ENCODE measurements at regions not wholly inside any gene's neighbourhood (a gene's known extent, or its start where the extent isn't known, plus 50 kb on each side); places are given as distances from the start of the nearest gene placed in this dataset.

DNA sequence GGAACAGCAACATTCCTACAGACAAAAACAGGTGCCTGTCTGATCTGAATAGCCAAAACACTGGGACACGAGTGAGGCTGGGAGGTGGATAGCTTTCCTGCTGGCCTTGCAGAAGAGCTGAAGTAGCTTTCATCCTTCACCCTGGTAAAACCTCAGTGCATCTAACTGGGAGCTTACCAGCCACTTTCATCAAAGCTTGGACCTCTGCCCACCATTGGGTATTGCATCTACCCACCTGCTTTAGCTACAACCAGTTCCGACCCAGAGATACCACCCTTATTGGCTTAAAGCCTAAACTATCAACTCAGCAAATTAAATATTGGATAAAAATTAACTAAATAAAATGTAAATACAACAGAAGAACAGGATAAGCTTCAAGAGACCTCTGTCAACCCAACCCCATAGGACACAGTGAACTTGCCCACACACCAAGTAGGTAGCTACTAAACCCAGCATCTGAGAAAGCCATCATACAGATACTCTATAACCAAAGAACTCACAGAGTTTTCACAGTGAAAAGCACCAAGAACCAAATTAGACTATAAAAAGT lies 866.3 kb downstream of the FSCB start:
- H3K36me3 Mint-ChIP-seq (ENCODE audit: insufficient read depth, unreplicated experiment), result no peaks in the 10 kb centered on the region
- intact Hi-C loops (cut with micrococcal nuclease; ENCODE audit: unreplicated experiment), result no loop called here
- TF ChIP-seq, protein P1, sequence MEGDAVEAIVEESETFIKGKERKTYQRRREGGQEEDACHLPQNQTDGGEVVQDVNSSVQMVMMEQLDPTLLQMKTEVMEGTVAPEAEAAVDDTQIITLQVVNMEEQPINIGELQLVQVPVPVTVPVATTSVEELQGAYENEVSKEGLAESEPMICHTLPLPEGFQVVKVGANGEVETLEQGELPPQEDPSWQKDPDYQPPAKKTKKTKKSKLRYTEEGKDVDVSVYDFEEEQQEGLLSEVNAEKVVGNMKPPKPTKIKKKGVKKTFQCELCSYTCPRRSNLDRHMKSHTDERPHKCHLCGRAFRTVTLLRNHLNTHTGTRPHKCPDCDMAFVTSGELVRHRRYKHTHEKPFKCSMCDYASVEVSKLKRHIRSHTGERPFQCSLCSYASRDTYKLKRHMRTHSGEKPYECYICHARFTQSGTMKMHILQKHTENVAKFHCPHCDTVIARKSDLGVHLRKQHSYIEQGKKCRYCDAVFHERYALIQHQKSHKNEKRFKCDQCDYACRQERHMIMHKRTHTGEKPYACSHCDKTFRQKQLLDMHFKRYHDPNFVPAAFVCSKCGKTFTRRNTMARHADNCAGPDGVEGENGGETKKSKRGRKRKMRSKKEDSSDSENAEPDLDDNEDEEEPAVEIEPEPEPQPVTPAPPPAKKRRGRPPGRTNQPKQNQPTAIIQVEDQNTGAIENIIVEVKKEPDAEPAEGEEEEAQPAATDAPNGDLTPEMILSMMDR (IDR thresholded peaks at IDR 0.05; ENCODE audit: insufficient read depth in 1 of 2, low read depth in 1 of 2, low read length in 1 of 2, severe bottlenecking in 1 of 2, unreplicated experiment in 1 of 2), result no peak
- CTCF ChIA-PET, result no interaction called here
- Histone ChIP-seq H3K4me1 (no peaks in the 10 kb centered on the region), H3K27me3 (replicated peaks; ENCODE audit: control insufficient read depth, insufficient read depth, low read length) (no peaks in the 10 kb centered on the region), H3K4me3 (ENCODE audit: low read depth, low read length) (no peak overlapping the region), H3K36me3 (ENCODE audit: control insufficient read depth, insufficient read depth, low read length) (no peaks in the 10 kb centered on the region), H3K9me3 (no peaks in the 10 kb centered on the region)
- POLR2A ChIA-PET, result no interaction called here
- no peak overlapping the region for H3K27ac Mint-ChIP-seq (ENCODE audit: unreplicated experiment)
- BruUV-seq (replicated peaks), result no TSS peak
- no peaks in the 10 kb centered on the region for H3K27me3 Mint-ChIP-seq (ENCODE audit: insufficient read depth, unreplicated experiment)
- H3K9me3 Mint-ChIP-seq (ENCODE audit: unreplicated experiment), result no peaks in the 10 kb centered on the region
- DNase-seq, result no peak
- H3K4me3 Mint-ChIP-seq (ENCODE audit: unreplicated experiment), result no peak overlapping the region
- no peaks in the 10 kb centered on the region for H3K4me1 Mint-ChIP-seq (ENCODE audit: low read depth, unreplicated experiment)

GRCh38 chr14:43625294-43625693 lies 881.8 kb downstream of the FSCB start:
- TF ChIP-seq, protein P1 (IDR thresholded peaks at IDR 0.05; ENCODE audit: insufficient read depth in 1 of 2, low read depth in 1 of 2, low read length in 1 of 2, severe bottlenecking in 1 of 2, unreplicated experiment in 1 of 2), result no peak
- no TSS peak for BruUV-seq (replicated peaks)
- Histone ChIP-seq H3K9me3 (no peaks in the 10 kb centered on the region), H3K4me1 (no peaks in the 10 kb centered on the region), H3K4me3 (ENCODE audit: low read depth, low read length) (no peak overlapping the region), H3K27me3 (replicated peaks; ENCODE audit: control insufficient read depth, insufficient read depth, low read length) (no peaks in the 10 kb centered on the region), H3K36me3 (ENCODE audit: control insufficient read depth, insufficient read depth, low read length) (no peaks in the 10 kb centered on the region)
- DNase-seq, result no peak
- no peaks in the 10 kb centered on the region for H3K4me1 Mint-ChIP-seq (ENCODE audit: low read depth, unreplicated experiment)
- POLR2A ChIA-PET, result no interaction called here
- no peaks in the 10 kb centered on the region for H3K27me3 Mint-ChIP-seq (ENCODE audit: insufficient read depth, unreplicated experiment)
- CTCF ChIA-PET, result no interaction called here
- no peak overlapping the region for H3K4me3 Mint-ChIP-seq (ENCODE audit: unreplicated experiment)
- intact Hi-C loops (cut with micrococcal nuclease; ENCODE audit: unreplicated experiment), result no loop called here
- no peak overlapping the region for H3K27ac Mint-ChIP-seq (ENCODE audit: unreplicated experiment)
- H3K9me3 Mint-ChIP-seq (ENCODE audit: unreplicated experiment), result no peaks in the 10 kb centered on the region
- H3K36me3 Mint-ChIP-seq (ENCODE audit: insufficient read depth, unreplicated experiment), result no peaks in the 10 kb centered on the region

DNA sequence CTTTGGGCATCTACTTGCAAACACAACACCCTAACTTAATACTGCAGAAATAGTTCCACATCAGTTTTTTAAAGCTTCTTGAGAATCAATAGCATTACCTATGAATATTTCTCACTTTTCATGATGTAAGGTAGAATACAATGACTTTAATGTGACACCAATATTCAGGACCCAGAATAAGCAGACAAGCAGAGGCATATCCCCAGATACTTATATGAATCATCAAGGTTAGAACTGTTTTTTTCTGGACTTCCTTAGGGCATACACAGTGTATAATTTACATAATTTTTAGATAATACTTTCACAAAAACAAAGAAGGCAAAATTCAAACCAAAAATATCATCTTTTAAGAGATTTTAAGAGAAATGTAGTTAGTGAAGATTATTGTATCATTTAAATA lies 885.8 kb downstream of the FSCB start:
- H3K4me3 Mint-ChIP-seq (ENCODE audit: unreplicated experiment), result no peak overlapping the region
- no peaks in the 10 kb centered on the region for H3K4me1 Mint-ChIP-seq (ENCODE audit: low read depth, unreplicated experiment)
- intact Hi-C loops (cut with micrococcal nuclease; ENCODE audit: unreplicated experiment), result no loop called here
- POLR2A ChIA-PET, result no interaction called here
- Histone ChIP-seq H3K9me3 (no peaks in the 10 kb centered on the region), H3K4me3 (ENCODE audit: low read depth, low read length) (no peak overlapping the region), H3K4me1 (no peaks in the 10 kb centered on the region), H3K27me3 (replicated peaks; ENCODE audit: control insufficient read depth, insufficient read depth, low read length) (no peaks in the 10 kb centered on the region), H3K36me3 (ENCODE audit: control insufficient read depth, insufficient read depth, low read length) (no peaks in the 10 kb centered on the region)
- DNase-seq, result no peak
- CTCF ChIA-PET, result no interaction called here
- no peaks in the 10 kb centered on the region for H3K27me3 Mint-ChIP-seq (ENCODE audit: insufficient read depth, unreplicated experiment)
- TF ChIP-seq, protein P1 (IDR thresholded peaks at IDR 0.05; ENCODE audit: insufficient read depth in 1 of 2, low read depth in 1 of 2, low read length in 1 of 2, severe bottlenecking in 1 of 2, unreplicated experiment in 1 of 2), result no peak
- H3K9me3 Mint-ChIP-seq (ENCODE audit: unreplicated experiment), result no peaks in the 10 kb centered on the region
- no peak overlapping the region for H3K27ac Mint-ChIP-seq (ENCODE audit: unreplicated experiment)
- no TSS peak for BruUV-seq (replicated peaks)
- no peaks in the 10 kb centered on the region for H3K36me3 Mint-ChIP-seq (ENCODE audit: insufficient read depth, unreplicated experiment)

Data from Caco-2 (cell line).